ENCODE measurements at regions not wholly inside any gene's neighbourhood (a gene's known extent, or its start where the extent isn't known, plus 50 kb on each side); places are given as distances from the start of the nearest gene placed in this dataset.

DNA sequence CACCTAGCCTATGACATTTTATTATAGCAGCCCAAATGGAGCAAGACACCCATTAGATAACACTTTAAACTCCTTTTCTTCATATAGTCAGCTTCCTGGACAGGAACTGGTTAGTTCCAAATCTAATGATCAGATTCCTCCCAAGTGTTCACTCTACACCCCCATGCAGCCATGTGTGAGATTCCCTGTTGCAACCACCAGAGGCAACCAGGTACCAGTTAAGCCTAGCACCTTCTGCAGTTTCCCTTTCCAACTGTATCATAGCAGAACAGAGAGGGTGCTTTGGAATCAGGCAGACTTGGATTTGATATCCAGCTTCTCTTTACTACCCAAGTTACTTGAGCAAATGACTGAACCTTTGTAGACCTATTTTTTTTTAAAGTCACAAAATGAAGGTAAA is 296.6 kb upstream of the PCSK5 start:
- TF ChIP-seq, protein P1, sequence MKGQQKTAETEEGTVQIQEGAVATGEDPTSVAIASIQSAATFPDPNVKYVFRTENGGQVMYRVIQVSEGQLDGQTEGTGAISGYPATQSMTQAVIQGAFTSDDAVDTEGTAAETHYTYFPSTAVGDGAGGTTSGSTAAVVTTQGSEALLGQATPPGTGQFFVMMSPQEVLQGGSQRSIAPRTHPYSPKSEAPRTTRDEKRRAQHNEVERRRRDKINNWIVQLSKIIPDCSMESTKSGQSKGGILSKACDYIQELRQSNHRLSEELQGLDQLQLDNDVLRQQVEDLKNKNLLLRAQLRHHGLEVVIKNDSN (IDR thresholded peaks at IDR 0.05) = no peak
- TF ChIP-seq, protein P2, sequence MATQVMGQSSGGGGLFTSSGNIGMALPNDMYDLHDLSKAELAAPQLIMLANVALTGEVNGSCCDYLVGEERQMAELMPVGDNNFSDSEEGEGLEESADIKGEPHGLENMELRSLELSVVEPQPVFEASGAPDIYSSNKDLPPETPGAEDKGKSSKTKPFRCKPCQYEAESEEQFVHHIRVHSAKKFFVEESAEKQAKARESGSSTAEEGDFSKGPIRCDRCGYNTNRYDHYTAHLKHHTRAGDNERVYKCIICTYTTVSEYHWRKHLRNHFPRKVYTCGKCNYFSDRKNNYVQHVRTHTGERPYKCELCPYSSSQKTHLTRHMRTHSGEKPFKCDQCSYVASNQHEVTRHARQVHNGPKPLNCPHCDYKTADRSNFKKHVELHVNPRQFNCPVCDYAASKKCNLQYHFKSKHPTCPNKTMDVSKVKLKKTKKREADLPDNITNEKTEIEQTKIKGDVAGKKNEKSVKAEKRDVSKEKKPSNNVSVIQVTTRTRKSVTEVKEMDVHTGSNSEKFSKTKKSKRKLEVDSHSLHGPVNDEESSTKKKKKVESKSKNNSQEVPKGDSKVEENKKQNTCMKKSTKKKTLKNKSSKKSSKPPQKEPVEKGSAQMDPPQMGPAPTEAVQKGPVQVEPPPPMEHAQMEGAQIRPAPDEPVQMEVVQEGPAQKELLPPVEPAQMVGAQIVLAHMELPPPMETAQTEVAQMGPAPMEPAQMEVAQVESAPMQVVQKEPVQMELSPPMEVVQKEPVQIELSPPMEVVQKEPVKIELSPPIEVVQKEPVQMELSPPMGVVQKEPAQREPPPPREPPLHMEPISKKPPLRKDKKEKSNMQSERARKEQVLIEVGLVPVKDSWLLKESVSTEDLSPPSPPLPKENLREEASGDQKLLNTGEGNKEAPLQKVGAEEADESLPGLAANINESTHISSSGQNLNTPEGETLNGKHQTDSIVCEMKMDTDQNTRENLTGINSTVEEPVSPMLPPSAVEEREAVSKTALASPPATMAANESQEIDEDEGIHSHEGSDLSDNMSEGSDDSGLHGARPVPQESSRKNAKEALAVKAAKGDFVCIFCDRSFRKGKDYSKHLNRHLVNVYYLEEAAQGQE (IDR thresholded peaks at IDR 0.05; ENCODE audit: low read depth) = no peak
- TF ChIP-seq NFIC (IDR thresholded peaks at IDR 0.05) (no peak), RAD21 (IDR thresholded peaks at IDR 0.05; ENCODE audit: low read depth) (no peak), TCF12 (IDR thresholded peaks at IDR 0.05; ENCODE audit: low read depth) (no peak), FOXM1 (IDR thresholded peaks at IDR 0.05; ENCODE audit: borderline replicate concordance, low read depth) (no peak), TAF1 (IDR thresholded peaks at IDR 0.05; ENCODE audit: low read depth) (no peak), CREB1 (IDR thresholded peaks at IDR 0.05; ENCODE audit: low read depth) (no peak), YY1 (IDR thresholded peaks at IDR 0.05; ENCODE audit: low read depth) (no peak), ZBTB7A (IDR thresholded peaks at IDR 0.05; ENCODE audit: low read depth) (no peak), EP300 (IDR thresholded peaks at IDR 0.05; ENCODE audit: borderline replicate concordance) (no peak), EGR1 (IDR thresholded peaks at IDR 0.05) (no peak), CEBPB (IDR thresholded peaks at IDR 0.05) (no peak)
- TF ChIP-seq, protein P3, sequence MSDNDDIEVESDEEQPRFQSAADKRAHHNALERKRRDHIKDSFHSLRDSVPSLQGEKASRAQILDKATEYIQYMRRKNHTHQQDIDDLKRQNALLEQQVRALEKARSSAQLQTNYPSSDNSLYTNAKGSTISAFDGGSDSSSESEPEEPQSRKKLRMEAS (IDR thresholded peaks at IDR 0.05) = no peak

DNA sequence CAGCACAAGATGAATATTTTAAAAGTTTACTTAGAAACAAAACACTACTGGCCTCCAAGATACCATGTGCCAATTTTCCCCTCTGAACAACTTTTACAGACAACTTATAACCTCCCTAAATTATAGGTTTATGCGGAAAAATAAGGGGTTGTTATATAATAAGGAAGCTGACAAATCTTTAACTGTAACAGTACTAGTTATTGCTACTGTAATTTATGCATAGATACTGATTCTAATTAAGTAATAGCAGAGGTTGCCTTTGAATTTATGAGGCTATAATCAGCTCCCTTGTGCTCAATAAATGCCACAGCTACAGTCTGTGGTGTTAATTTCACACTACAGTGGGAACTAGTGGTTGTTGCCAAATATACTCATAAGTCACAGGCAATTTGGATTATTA is 291.3 kb upstream of the PCSK5 start:
- no peak for TF ChIP-seq EGR1 (IDR thresholded peaks at IDR 0.05)
- TF ChIP-seq TAF1 (IDR thresholded peaks at IDR 0.05; ENCODE audit: low read depth) = no peak
- TF ChIP-seq TCF12 (IDR thresholded peaks at IDR 0.05; ENCODE audit: low read depth) = no peak
- TF ChIP-seq, protein P1 (IDR thresholded peaks at IDR 0.05) = no peak
- TF ChIP-seq CREB1 (IDR thresholded peaks at IDR 0.05; ENCODE audit: low read depth) = no peak
- TF ChIP-seq EP300 (IDR thresholded peaks at IDR 0.05; ENCODE audit: borderline replicate concordance) = no peak

DNA sequence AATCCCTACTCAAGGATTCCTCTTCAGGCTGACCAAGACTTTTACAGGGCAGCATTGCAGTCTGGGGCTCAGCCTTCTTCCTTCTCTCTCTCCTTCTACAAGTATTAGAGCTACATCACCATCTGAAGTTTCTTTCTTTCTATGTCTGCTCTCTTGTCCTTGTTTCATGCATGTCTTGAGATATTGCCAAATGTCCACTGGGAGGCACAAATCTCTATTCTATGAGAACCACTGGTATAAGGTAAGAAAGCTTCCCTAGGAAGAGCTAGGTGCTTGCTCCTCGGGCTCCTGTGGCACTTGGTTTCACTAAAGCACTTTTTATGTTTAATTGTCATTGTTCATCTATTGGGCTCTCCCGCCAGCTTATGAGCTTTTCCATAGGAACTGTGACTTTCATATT is 289.2 kb upstream of the PCSK5 start:
- TF ChIP-seq CEBPB (IDR thresholded peaks at IDR 0.05) = no peak
- no peak for TF ChIP-seq EGR1 (IDR thresholded peaks at IDR 0.05)
- TF ChIP-seq, protein P3 (IDR thresholded peaks at IDR 0.05) = no peak
- TF ChIP-seq RAD21 (IDR thresholded peaks at IDR 0.05; ENCODE audit: low read depth) = no peak
- TF ChIP-seq NFIC (IDR thresholded peaks at IDR 0.05) = no peak
- no peak for TF ChIP-seq YY1 (IDR thresholded peaks at IDR 0.05; ENCODE audit: low read depth)
- TF ChIP-seq TCF12 (IDR thresholded peaks at IDR 0.05; ENCODE audit: low read depth) = no peak
- no peak for TF ChIP-seq EP300 (IDR thresholded peaks at IDR 0.05; ENCODE audit: borderline replicate concordance)
- no peak for TF ChIP-seq CREB1 (IDR thresholded peaks at IDR 0.05; ENCODE audit: low read depth)
- TF ChIP-seq ZBTB7A (IDR thresholded peaks at IDR 0.05; ENCODE audit: low read depth) = no peak
- no peak for TF ChIP-seq TAF1 (IDR thresholded peaks at IDR 0.05; ENCODE audit: low read depth)
- TF ChIP-seq, protein P2 (IDR thresholded peaks at IDR 0.05; ENCODE audit: low read depth) = no peak
- TF ChIP-seq, protein P1 (IDR thresholded peaks at IDR 0.05) = no peak
- TF ChIP-seq TEAD4 (IDR thresholded peaks at IDR 0.05) = no peak
- TF ChIP-seq FOXM1 (IDR thresholded peaks at IDR 0.05; ENCODE audit: borderline replicate concordance, low read depth) = no peak

DNA sequence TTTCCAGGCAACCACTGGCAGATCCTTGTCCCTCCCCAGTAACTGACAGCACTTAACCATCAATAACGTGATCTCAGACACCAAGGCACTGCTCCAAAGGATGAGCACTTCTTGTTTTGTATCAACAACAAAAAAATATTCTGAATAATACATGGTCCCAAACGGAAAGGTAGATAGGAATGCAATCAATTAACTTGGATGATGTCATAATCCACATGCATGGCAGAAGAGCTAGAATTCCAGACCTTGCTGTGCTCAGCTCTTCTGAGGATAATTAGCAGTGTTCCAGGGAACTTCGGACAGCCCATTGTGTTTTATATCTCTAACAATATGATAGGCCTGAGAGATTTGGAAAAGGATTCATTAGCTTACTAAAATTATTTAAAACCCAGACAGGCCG is 288.4 kb upstream of the PCSK5 start:
- TF ChIP-seq, protein P2 (IDR thresholded peaks at IDR 0.05; ENCODE audit: low read depth) = no peak
- TF ChIP-seq, protein P1 (IDR thresholded peaks at IDR 0.05) = no peak
- no peak for TF ChIP-seq CREB1 (IDR thresholded peaks at IDR 0.05; ENCODE audit: low read depth)
- no peak for TF ChIP-seq FOXM1 (IDR thresholded peaks at IDR 0.05; ENCODE audit: borderline replicate concordance, low read depth)
- TF ChIP-seq, protein P3 (IDR thresholded peaks at IDR 0.05) = no peak
- no peak for TF ChIP-seq EP300 (IDR thresholded peaks at IDR 0.05; ENCODE audit: borderline replicate concordance)
- TF ChIP-seq CEBPB (IDR thresholded peaks at IDR 0.05) = no peak
- no peak for TF ChIP-seq EGR1 (IDR thresholded peaks at IDR 0.05)
- no peak for TF ChIP-seq NFIC (IDR thresholded peaks at IDR 0.05)
- TF ChIP-seq TEAD4 (IDR thresholded peaks at IDR 0.05) = no peak
- no peak for TF ChIP-seq YY1 (IDR thresholded peaks at IDR 0.05; ENCODE audit: low read depth)
- no peak for TF ChIP-seq TCF12 (IDR thresholded peaks at IDR 0.05; ENCODE audit: low read depth)
- no peak for TF ChIP-seq ZBTB7A (IDR thresholded peaks at IDR 0.05; ENCODE audit: low read depth)
- no peak for TF ChIP-seq RAD21 (IDR thresholded peaks at IDR 0.05; ENCODE audit: low read depth)
- no peak for TF ChIP-seq TAF1 (IDR thresholded peaks at IDR 0.05; ENCODE audit: low read depth)

All from Ishikawa (cell line).